ENCODE measurements at regions not wholly inside any gene's neighbourhood (a gene's known extent, or its start where the extent isn't known, plus 50 kb on each side); places are given as distances from the start of the nearest gene placed in this dataset.

DNA sequence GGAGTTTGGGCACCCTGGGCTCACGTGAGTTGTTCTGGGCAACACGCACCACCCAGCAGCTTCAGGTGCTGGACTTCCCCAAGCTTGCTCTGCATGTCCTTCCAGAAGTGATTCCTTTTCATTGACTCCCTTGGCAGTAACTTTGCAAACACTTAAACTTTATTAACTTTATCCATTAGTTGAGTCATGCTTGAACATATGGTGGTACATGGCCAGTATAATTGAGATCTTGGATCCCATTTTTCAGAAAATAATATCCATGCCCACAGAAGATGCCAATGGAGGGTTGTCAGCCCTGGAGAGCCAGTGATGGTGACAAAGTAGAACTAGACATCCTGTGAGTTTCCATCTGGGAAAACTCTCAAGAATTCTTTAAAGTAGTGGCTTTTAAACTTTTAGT, 144.2 kb downstream of the COPS8 start:
- no peak overlapping the region for H2AFZ ChIP-seq (ENCODE audit: low read depth, low read length)
- 100% methylated on average over 1 of the region's 2 CpGs for WGBS
- H2AK5ac ChIP-seq (ENCODE audit: low read length, severe bottlenecking) = peak overlapping the region; percentile 47
- H3K14ac ChIP-seq (ENCODE audit: low read length in 2 of 2) = peak overlapping the region in 1 of 2 experiments; percentile 90
- no peaks in the 10 kb centered on the region for H3K27me3 ChIP-seq (ENCODE audit: control insufficient read depth in 1 of 2, insufficient read depth in 1 of 2, low read length in 2 of 2)
- H2BK120ac ChIP-seq (ENCODE audit: low read depth, low read length) = no peak overlapping the region
- H3K18ac ChIP-seq (ENCODE audit: low read depth in 1 of 2, low read length in 2 of 2) = peak overlapping the region; percentile 23 to 91
- H3K4me2 ChIP-seq (ENCODE audit: low read length, poor library complexity, severe bottlenecking) = no peak overlapping the region
- H3K23ac ChIP-seq (ENCODE audit: low read length in 2 of 2) = no peak overlapping the region
- no peak for DNase-seq
- H3K9ac ChIP-seq (ENCODE audit: low read length) = no peak overlapping the region
- H3K9me3 ChIP-seq (ENCODE audit: control insufficient read depth, low read length) = no peaks in the 10 kb centered on the region
- peaks cover 0 to 3% of the 10 kb centered on the region in 2 experiments for H3K36me3 ChIP-seq (ENCODE audit: control insufficient read depth in 1 of 2, insufficient read depth in 2 of 2, low read depth in 1 of 2, low read length in 2 of 2)
- no peak overlapping the region for H3K4me3 ChIP-seq (ENCODE audit: insufficient read depth in 1 of 2, low read depth in 1 of 2, low read length in 2 of 2)
- H2BK12ac ChIP-seq (ENCODE audit: low read length in 2 of 2) = peak overlapping the region; percentile 15 to 100
- H3K79me1 ChIP-seq (replicated peaks; ENCODE audit: low read length, poor library complexity, severe bottlenecking) = no peaks in the 10 kb centered on the region
- no peak overlapping the region for H2BK5ac ChIP-seq (ENCODE audit: low read depth, low read length, poor library complexity, severe bottlenecking)
- no peak overlapping the region for H3K27ac ChIP-seq (ENCODE audit: low read length, poor library complexity, severe bottlenecking)
- H3K4me1 ChIP-seq (ENCODE audit: control insufficient read depth, insufficient read depth, low read depth, low read length) = peaks cover 8% of the 10 kb centered on the region
- H4K8ac ChIP-seq (ENCODE audit: low read length) = peak overlapping the region; percentile 59
- H2BK15ac ChIP-seq (ENCODE audit: low read depth, poor library complexity, severe bottlenecking) = no peak overlapping the region
- peak overlapping the region; percentile 53 for H4K91ac ChIP-seq (ENCODE audit: low read length)
- H3K4ac ChIP-seq (ENCODE audit: low read depth in 1 of 2, low read length in 2 of 2) = peak overlapping the region; percentile 7 to 65

DNA sequence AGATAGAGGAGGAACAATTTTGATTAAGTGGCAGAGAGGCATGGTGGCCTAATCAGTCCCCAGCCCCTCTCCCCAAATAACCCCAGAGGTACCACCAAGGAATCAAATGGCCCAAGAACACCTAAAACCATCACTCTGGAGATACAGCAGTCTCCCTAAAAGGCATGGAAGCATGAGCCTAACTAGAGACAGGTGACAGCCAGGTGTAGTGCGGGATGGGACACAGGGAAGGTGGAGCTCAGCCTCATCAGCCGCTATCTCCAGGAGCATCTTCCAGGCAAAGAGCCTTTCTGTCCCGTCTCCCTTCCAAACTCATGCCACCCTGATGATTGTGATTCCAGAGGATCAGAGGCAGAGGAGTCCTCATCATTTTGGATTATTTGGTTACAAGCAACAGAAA, 144.7 kb downstream of the COPS8 start:
- Histone ChIP-seq H4K91ac (ENCODE audit: low read length) (no peak overlapping the region), H3K27me3 (ENCODE audit: control insufficient read depth in 1 of 2, insufficient read depth in 1 of 2, low read length in 2 of 2) (no peaks in the 10 kb centered on the region), H3K9me3 (ENCODE audit: control insufficient read depth, low read length) (no peaks in the 10 kb centered on the region), H3K4me3 (ENCODE audit: insufficient read depth in 1 of 2, low read depth in 1 of 2, low read length in 2 of 2) (no peak overlapping the region), H3K4me1 (ENCODE audit: control insufficient read depth, insufficient read depth, low read depth, low read length) (peaks cover 10% of the 10 kb centered on the region), H2BK5ac (ENCODE audit: low read depth, low read length, poor library complexity, severe bottlenecking) (no peak overlapping the region), H3K36me3 (ENCODE audit: control insufficient read depth in 1 of 2, insufficient read depth in 2 of 2, low read depth in 1 of 2, low read length in 2 of 2) (peaks cover 0 to 3% of the 10 kb centered on the region in 2 experiments), H2BK12ac (ENCODE audit: low read length in 2 of 2) (peak overlapping the region in 1 of 2 experiments; percentile 19), H3K4me2 (ENCODE audit: low read length, poor library complexity, severe bottlenecking) (no peak overlapping the region), H3K79me1 (replicated peaks; ENCODE audit: low read length, poor library complexity, severe bottlenecking) (no peaks in the 10 kb centered on the region), H3K23ac (ENCODE audit: low read length in 2 of 2) (no peak overlapping the region), H2BK15ac (ENCODE audit: low read depth, poor library complexity, severe bottlenecking) (no peak overlapping the region), H3K9ac (ENCODE audit: low read length) (no peak overlapping the region), H2AK5ac (ENCODE audit: low read length, severe bottlenecking) (no peak overlapping the region), H4K8ac (ENCODE audit: low read length) (no peak overlapping the region), H3K18ac (ENCODE audit: low read depth in 1 of 2, low read length in 2 of 2) (peak overlapping the region in 1 of 2 experiments; percentile 25), H2AFZ (ENCODE audit: low read depth, low read length) (no peak overlapping the region), H2BK120ac (ENCODE audit: low read depth, low read length) (no peak overlapping the region), H3K4ac (ENCODE audit: low read depth in 1 of 2, low read length in 2 of 2) (no peak overlapping the region), H3K14ac (ENCODE audit: low read length in 2 of 2) (no peak overlapping the region), H3K27ac (ENCODE audit: low read length, poor library complexity, severe bottlenecking) (no peak overlapping the region)
- 97% methylated on average over 2 of the region's 3 CpGs for WGBS
- no peak for DNase-seq

DNA sequence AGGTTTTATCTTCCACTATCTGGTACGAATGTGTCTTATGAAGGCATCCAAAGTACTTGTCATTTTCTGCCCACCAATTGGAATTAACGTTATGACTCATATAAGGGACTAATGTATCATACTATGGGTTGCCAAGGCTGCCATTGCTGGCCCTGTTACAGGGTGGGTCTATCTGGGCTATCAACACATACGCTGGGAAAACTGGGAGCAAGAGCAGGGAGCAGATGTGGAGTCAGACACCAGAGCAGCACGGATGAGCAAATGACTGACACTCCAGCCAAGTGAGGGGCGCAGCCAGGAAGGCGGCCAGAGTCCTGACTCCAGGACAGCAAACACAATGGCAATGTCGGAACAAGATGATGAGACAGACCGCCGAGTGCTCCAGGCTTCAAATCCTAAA, 145.9 kb downstream of the COPS8 start:
- Histone ChIP-seq H2AK5ac (ENCODE audit: low read length, severe bottlenecking) (peak overlapping the region; percentile 64), H2BK12ac (ENCODE audit: low read length in 2 of 2) (peak overlapping the region; percentile 51 to 99), H3K9me3 (ENCODE audit: control insufficient read depth, low read length) (no peaks in the 10 kb centered on the region), H3K4ac (ENCODE audit: low read depth in 1 of 2, low read length in 2 of 2) (peak overlapping the region in 1 of 2 experiments; percentile 41), H3K18ac (ENCODE audit: low read depth in 1 of 2, low read length in 2 of 2) (peak overlapping the region; percentile 19 to 31), H2BK120ac (ENCODE audit: low read depth, low read length) (no peak overlapping the region), H3K9ac (ENCODE audit: low read length) (no peak overlapping the region), H4K91ac (ENCODE audit: low read length) (peak overlapping the region; percentile 90), H3K23ac (ENCODE audit: low read length in 2 of 2) (no peak overlapping the region), H3K4me2 (ENCODE audit: low read length, poor library complexity, severe bottlenecking) (no peak overlapping the region), H2BK15ac (ENCODE audit: low read depth, poor library complexity, severe bottlenecking) (peak overlapping the region; percentile 70), H3K4me1 (ENCODE audit: control insufficient read depth, insufficient read depth, low read depth, low read length) (peaks cover 10% of the 10 kb centered on the region), H3K27ac (ENCODE audit: low read length, poor library complexity, severe bottlenecking) (no peak overlapping the region), H2AFZ (ENCODE audit: low read depth, low read length) (no peak overlapping the region), H3K27me3 (ENCODE audit: control insufficient read depth in 1 of 2, insufficient read depth in 1 of 2, low read length in 2 of 2) (no peaks in the 10 kb centered on the region), H2BK5ac (ENCODE audit: low read depth, low read length, poor library complexity, severe bottlenecking) (no peak overlapping the region), H3K79me1 (replicated peaks; ENCODE audit: low read length, poor library complexity, severe bottlenecking) (no peaks in the 10 kb centered on the region), H3K14ac (ENCODE audit: low read length in 2 of 2) (peak overlapping the region in 1 of 2 experiments; percentile 87), H3K4me3 (ENCODE audit: insufficient read depth in 1 of 2, low read depth in 1 of 2, low read length in 2 of 2) (no peak overlapping the region), H4K8ac (ENCODE audit: low read length) (no peak overlapping the region), H3K36me3 (ENCODE audit: control insufficient read depth in 1 of 2, insufficient read depth in 2 of 2, low read depth in 1 of 2, low read length in 2 of 2) (peaks cover 0 to 3% of the 10 kb centered on the region in 2 experiments)
- WGBS = 98% methylated on average over 9 of the region's 9 CpGs
- DNase-seq = no peak

DNA sequence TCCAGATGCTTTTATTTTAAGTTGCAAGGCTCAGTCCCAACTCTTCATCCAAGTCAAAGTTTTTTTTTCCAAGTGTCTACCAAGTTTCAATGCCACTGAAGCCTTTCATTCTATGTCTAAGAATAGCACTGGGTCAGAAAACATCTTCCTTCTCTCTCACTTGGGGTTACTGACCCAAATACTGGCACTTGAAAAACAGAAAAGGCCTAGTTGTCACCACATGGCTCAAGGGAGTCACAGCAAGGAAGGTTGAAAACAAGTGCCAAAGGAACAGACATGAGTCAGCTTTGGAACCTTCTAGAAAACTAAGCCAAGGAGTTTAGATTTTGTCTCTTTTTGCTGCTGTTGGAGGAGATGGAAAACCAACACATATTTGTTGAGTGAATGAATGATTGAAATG, 146.5 kb downstream of the COPS8 start:
- Histone ChIP-seq H3K14ac (ENCODE audit: low read length in 2 of 2) (no peak overlapping the region), H3K27me3 (ENCODE audit: control insufficient read depth in 1 of 2, insufficient read depth in 1 of 2, low read length in 2 of 2) (no peaks in the 10 kb centered on the region), H2AK5ac (ENCODE audit: low read length, severe bottlenecking) (no peak overlapping the region), H3K36me3 (ENCODE audit: control insufficient read depth in 1 of 2, insufficient read depth in 2 of 2, low read depth in 1 of 2, low read length in 2 of 2) (peaks cover 0 to 3% of the 10 kb centered on the region in 2 experiments), H3K9ac (ENCODE audit: low read length) (no peak overlapping the region), H3K27ac (ENCODE audit: low read length, poor library complexity, severe bottlenecking) (no peak overlapping the region), H2BK12ac (ENCODE audit: low read length in 2 of 2) (peak overlapping the region; percentile 51 to 65), H3K18ac (ENCODE audit: low read depth in 1 of 2, low read length in 2 of 2) (peak overlapping the region; percentile 19 to 31), H3K4me1 (ENCODE audit: control insufficient read depth, insufficient read depth, low read depth, low read length) (peaks cover 10% of the 10 kb centered on the region), H2BK120ac (ENCODE audit: low read depth, low read length) (peak overlapping the region; percentile 77), H2BK15ac (ENCODE audit: low read depth, poor library complexity, severe bottlenecking) (no peak overlapping the region), H4K91ac (ENCODE audit: low read length) (peak overlapping the region; percentile 90), H3K4me2 (ENCODE audit: low read length, poor library complexity, severe bottlenecking) (no peak overlapping the region), H3K23ac (ENCODE audit: low read length in 2 of 2) (no peak overlapping the region), H2AFZ (ENCODE audit: low read depth, low read length) (no peak overlapping the region), H3K4me3 (ENCODE audit: insufficient read depth in 1 of 2, low read depth in 1 of 2, low read length in 2 of 2) (no peak overlapping the region), H3K79me1 (replicated peaks; ENCODE audit: low read length, poor library complexity, severe bottlenecking) (no peaks in the 10 kb centered on the region), H3K4ac (ENCODE audit: low read depth in 1 of 2, low read length in 2 of 2) (peak overlapping the region in 1 of 2 experiments; percentile 41), H4K8ac (ENCODE audit: low read length) (no peak overlapping the region), H3K9me3 (ENCODE audit: control insufficient read depth, low read length) (no peaks in the 10 kb centered on the region), H2BK5ac (ENCODE audit: low read depth, low read length, poor library complexity, severe bottlenecking) (no peak overlapping the region)
- DNase-seq = no peak
